ENCODE measurements at regions not wholly inside any gene's neighbourhood (a gene's known extent, or its start where the extent isn't known, plus 50 kb on each side); places are given as distances from the start of the nearest gene placed in this dataset.

- H3K36me3 Mint-ChIP-seq = no peaks in the 10 kb centered on the region
- H3K27ac Mint-ChIP-seq = no peak overlapping the region
- no peaks in the 10 kb centered on the region for H3K4me1 Mint-ChIP-seq
- no peak overlapping the region for H3K4me3 Mint-ChIP-seq
- H3K9me3 Mint-ChIP-seq = peaks cover 0 to 4% (median 0%) of the 10 kb centered on the region in 7 donors
- ATAC-seq (ENCODE audit: low read depth in 2 of 2) = no peak
- peaks cover 15 to 29% (median 21%) of the 10 kb centered on the region in 3 donors for H3K27me3 Mint-ChIP-seq
- no peak for DNase-seq
Measured at GRCh38 chr1:232273011-232273410, 356.9 kb downstream of the SIPA1L2 start.

DNA sequence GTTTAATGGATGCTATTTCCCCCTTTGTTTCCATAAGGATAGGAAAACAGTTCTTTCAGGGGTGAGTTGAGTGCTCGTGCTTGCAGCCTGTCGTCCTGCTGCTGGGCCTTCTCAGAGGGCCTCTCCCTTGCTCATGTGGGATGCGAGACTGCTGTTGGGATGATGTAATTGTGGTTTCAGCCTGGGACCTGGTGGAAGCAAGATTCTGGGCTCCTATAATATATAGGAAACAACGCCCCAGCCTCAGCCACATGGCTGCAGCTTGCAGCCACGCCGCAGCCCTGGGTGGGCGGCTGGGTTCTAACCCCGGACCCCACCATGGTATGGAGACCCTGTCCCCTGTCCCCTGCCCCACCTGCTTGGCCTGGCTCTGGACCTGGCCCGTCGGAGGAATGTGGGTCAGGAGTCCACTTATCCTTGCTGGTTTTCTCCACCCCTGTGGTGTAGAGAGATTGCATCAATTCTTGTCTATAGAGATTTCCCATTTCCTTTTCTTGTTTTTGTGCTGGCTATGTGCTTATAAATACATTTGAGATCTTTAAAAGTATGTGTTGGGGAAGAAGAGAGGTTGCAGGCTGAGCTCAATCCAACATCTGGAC is 357.8 kb downstream of the SIPA1L2 start:
- no peaks in the 10 kb centered on the region for H3K36me3 Mint-ChIP-seq
- no peak overlapping the region for H3K4me3 Mint-ChIP-seq
- H3K27me3 Mint-ChIP-seq = peaks cover 13 to 29% (median 18%) of the 10 kb centered on the region in 3 donors
- H3K9me3 Mint-ChIP-seq = peaks cover 0 to 4% (median 0%) of the 10 kb centered on the region in 7 donors
- ATAC-seq (ENCODE audit: low read depth in 2 of 2) (no peak), DNase-seq (no peak)
- H3K27ac Mint-ChIP-seq = no peak overlapping the region
- no peaks in the 10 kb centered on the region for H3K4me1 Mint-ChIP-seq

- DNase-seq (no peak), ATAC-seq (ENCODE audit: low read depth in 2 of 2) (no peak)
- Mint-ChIP-seq H3K27me3 (peaks cover 6 to 21% (median 18%) of the 10 kb centered on the region in 3 donors), H3K36me3 (no peaks in the 10 kb centered on the region), H3K27ac (no peak overlapping the region), H3K9me3 (peaks cover 0 to 4% (median 0%) of the 10 kb centered on the region in 7 donors), H3K4me1 (no peaks in the 10 kb centered on the region), H3K4me3 (no peak overlapping the region)
Measured at GRCh38 chr1:232271299-232271698, 358.6 kb downstream of the SIPA1L2 start.

GRCh38 chr1:232269988-232270387 is 359.9 kb downstream of the SIPA1L2 start:
- no peak for ATAC-seq (ENCODE audit: low read depth in 2 of 2)
- DNase-seq = no peak
- Mint-ChIP-seq H3K9me3 (peaks cover 0 to 3% (median 0%) of the 10 kb centered on the region in 7 donors), H3K4me1 (no peaks in the 10 kb centered on the region), H3K36me3 (no peaks in the 10 kb centered on the region), H3K27me3 (peaks cover 6 to 17% (median 13%) of the 10 kb centered on the region in 3 donors), H3K4me3 (no peak overlapping the region), H3K27ac (no peak overlapping the region)

DNA sequence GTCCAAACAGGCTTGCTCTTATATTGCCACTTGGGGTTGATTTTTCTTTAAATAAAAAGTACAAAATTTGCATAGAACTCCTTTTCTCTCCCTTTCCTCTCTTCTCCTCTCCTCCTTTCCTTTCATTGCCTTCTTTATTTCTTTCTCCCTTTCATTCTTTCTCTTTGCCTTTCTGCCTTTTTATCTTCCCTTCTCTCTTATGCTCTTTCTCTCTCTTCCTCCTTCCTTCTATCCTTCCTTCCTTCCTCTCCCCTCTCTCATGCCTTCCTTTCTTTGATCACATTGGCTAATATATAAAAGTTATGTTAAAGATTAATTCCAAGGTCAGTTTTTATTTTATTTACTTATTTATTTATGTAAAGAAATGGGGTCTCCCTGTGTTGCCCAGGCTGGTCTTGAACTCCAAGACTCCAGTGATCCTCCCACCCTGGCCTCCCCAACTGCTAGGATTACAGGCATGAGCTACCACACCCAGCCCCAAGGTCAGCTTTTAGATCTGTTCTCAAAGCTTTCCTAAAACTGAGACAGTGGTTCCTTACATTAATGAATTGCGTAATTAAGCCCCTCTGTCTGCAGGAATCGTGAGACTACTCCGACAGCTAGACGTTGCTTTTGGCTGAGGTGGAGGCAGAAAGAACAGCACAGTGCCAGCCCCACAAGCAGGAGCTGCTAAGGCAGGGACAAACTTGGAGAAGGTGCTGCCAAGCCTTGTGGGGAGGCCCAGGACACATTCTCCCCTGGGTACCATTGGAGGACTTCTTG is 361.9 kb downstream of the SIPA1L2 start:
- Mint-ChIP-seq H3K4me1 (no peaks in the 10 kb centered on the region), H3K4me3 (no peak overlapping the region), H3K27me3 (peaks cover 6 to 11% (median 8%) of the 10 kb centered on the region in 3 donors), H3K9me3 (peaks cover 0 to 3% (median 0%) of the 10 kb centered on the region in 7 donors), H3K36me3 (no peaks in the 10 kb centered on the region), H3K27ac (peak overlapping the region in 1 of 6 donors; percentile 24)
- ATAC-seq (ENCODE audit: low read depth in 2 of 2) = no peak
- DNase-seq = no peak

GRCh38 chr1:232267092-232267836 is 362.7 kb downstream of the SIPA1L2 start:
- H3K9me3 Mint-ChIP-seq = peaks cover 0 to 3% (median 0%) of the 10 kb centered on the region in 7 donors
- H3K27ac Mint-ChIP-seq = no peak overlapping the region
- no peak overlapping the region for H3K4me3 Mint-ChIP-seq
- H3K36me3 Mint-ChIP-seq = no peaks in the 10 kb centered on the region
- H3K4me1 Mint-ChIP-seq = no peaks in the 10 kb centered on the region
- ATAC-seq (ENCODE audit: low read depth in 2 of 2) = no peak
- no peak for DNase-seq
- H3K27me3 Mint-ChIP-seq = peaks cover 1 to 8% (median 2%) of the 10 kb centered on the region in 3 donors

- no peak for ATAC-seq (ENCODE audit: low read depth in 2 of 2)
- no peaks in the 10 kb centered on the region for H3K36me3 Mint-ChIP-seq
Measured at GRCh38 chr1:232263452-232263851, 366.5 kb downstream of the SIPA1L2 start.

DNA sequence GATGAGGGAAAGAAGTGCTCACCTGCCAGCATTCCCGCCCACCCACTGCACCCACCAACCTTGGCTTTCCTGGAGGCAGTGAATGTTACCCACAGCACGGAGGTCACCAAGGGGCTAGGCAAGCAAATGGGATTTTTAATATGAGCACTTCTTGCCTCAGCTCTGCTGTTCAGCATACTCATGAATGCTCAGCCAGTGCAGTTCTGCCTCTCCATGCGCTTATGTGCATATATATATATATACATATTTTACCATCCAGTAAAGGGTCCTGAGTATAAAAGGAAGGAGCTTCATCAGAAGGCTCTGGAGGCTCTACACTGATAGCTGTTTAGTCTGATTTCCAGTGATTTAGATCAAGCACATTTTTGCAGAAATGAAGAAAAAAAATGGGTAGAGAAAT is 366.9 kb downstream of the SIPA1L2 start:
- DNase-seq = no peak
- H3K27me3 Mint-ChIP-seq = peaks cover 24 to 35% (median 25%) of the 10 kb centered on the region in 3 donors
- peaks cover 0 to 3% (median 0%) of the 10 kb centered on the region in 7 donors for H3K9me3 Mint-ChIP-seq
- no peaks in the 10 kb centered on the region for H3K36me3 Mint-ChIP-seq
- H3K4me1 Mint-ChIP-seq = no peaks in the 10 kb centered on the region
- no peak overlapping the region for H3K4me3 Mint-ChIP-seq
- no peak for ATAC-seq (ENCODE audit: low read depth in 2 of 2)
- no peak overlapping the region for H3K27ac Mint-ChIP-seq

More at GRCh38 chr1:232263452-232263851, 366.5 kb downstream of the SIPA1L2 start:
- Mint-ChIP-seq H3K27me3 (peaks cover 19 to 30% (median 20%) of the 10 kb centered on the region in 3 donors), H3K27ac (no peak overlapping the region), H3K4me1 (no peaks in the 10 kb centered on the region), H3K9me3 (peaks cover 0 to 3% (median 0%) of the 10 kb centered on the region in 7 donors), H3K4me3 (no peak overlapping the region)
- DNase-seq = no peak

DNA sequence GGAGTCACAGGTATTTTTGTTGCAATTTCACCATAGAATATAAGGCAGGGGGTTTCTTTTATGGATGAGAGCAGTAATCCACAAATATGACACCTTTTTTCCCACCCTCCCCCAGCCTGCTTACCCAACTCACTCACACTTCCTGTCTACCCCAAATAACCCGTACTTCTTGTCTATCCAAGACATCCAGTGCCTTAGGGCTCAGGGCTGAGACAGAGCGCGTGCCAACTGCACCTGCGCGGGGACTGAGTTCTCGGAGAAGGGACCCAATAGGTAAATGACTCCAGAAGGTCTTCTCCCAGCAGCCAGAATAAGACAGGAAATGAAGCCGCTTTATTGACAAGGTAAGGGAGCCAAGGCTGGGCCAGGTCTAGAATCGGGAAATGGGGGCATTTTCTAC is 369.1 kb downstream of the SIPA1L2 start:
- Mint-ChIP-seq H3K4me1 (no peaks in the 10 kb centered on the region), H3K4me3 (no peak overlapping the region), H3K36me3 (no peaks in the 10 kb centered on the region), H3K27me3 (peaks cover 26 to 40% (median 36%) of the 10 kb centered on the region in 3 donors), H3K27ac (peak overlapping the region in 1 of 6 donors; percentile 37), H3K9me3 (peaks cover 0 to 2% (median 0%) of the 10 kb centered on the region in 7 donors)
- DNase-seq = no peak
- no peak for ATAC-seq (ENCODE audit: low read depth in 2 of 2)

- H3K27me3 Mint-ChIP-seq = peaks cover 26 to 43% (median 38%) of the 10 kb centered on the region in 3 donors
- H3K27ac Mint-ChIP-seq = no peak overlapping the region
- no peaks in the 10 kb centered on the region for H3K36me3 Mint-ChIP-seq
- no peak for ATAC-seq (ENCODE audit: low read depth in 2 of 2)
- H3K4me3 Mint-ChIP-seq = no peak overlapping the region
- DNase-seq = no peak
- H3K4me1 Mint-ChIP-seq = no peaks in the 10 kb centered on the region
- H3K9me3 Mint-ChIP-seq = peaks cover 0 to 2% (median 0%) of the 10 kb centered on the region in 7 donors
Measured at GRCh38 chr1:232260045-232260444, 369.9 kb downstream of the SIPA1L2 start.

- Mint-ChIP-seq H3K9me3 (peaks cover 0 to 2% (median 0%) of the 10 kb centered on the region in 7 donors), H3K27ac (no peak overlapping the region), H3K36me3 (no peaks in the 10 kb centered on the region), H3K4me1 (no peaks in the 10 kb centered on the region), H3K27me3 (peaks cover 26 to 43% (median 38%) of the 10 kb centered on the region in 3 donors), H3K4me3 (no peak overlapping the region)
- no peak for DNase-seq
- no peak for ATAC-seq (ENCODE audit: low read depth in 2 of 2)
Measured at GRCh38 chr1:232259333-232259732, 370.6 kb downstream of the SIPA1L2 start.

GRCh38 chr1:232252546-232253118 is 377.3 kb downstream of the SIPA1L2 start:
- peaks cover 20 to 34% (median 20%) of the 10 kb centered on the region in 3 donors for H3K27me3 Mint-ChIP-seq
- H3K9me3 Mint-ChIP-seq = peaks cover 0 to 4% (median 0%) of the 10 kb centered on the region in 7 donors
- H3K4me3 Mint-ChIP-seq = no peak overlapping the region
- DNase-seq = no peak
- no peak overlapping the region for H3K27ac Mint-ChIP-seq
- no peak for ATAC-seq (ENCODE audit: low read depth in 2 of 2)
- H3K36me3 Mint-ChIP-seq = no peaks in the 10 kb centered on the region
- H3K4me1 Mint-ChIP-seq = no peaks in the 10 kb centered on the region

GRCh38 chr1:232250838-232251237 is 379.1 kb downstream of the SIPA1L2 start:
- no peaks in the 10 kb centered on the region for H3K36me3 Mint-ChIP-seq
- no peak overlapping the region for H3K4me3 Mint-ChIP-seq
- H3K27me3 Mint-ChIP-seq = peaks cover 20 to 27% (median 22%) of the 10 kb centered on the region in 3 donors
- H3K9me3 Mint-ChIP-seq = peaks cover 0 to 4% (median 0%) of the 10 kb centered on the region in 7 donors
- H3K27ac Mint-ChIP-seq = no peak overlapping the region
- no peaks in the 10 kb centered on the region for H3K4me1 Mint-ChIP-seq
- no peak for DNase-seq
- no peak for ATAC-seq (ENCODE audit: low read depth in 2 of 2)

Data from naive B cell (primary cell).